NCI-H82 treated with DMSO at 0.1 percent for 48 hours (cell line): ENCODE measurements at regions not wholly inside any gene's neighbourhood (a gene's known extent, or its start where the extent isn't known, plus 50 kb on each side); places are given as distances from the start of the nearest gene placed in this dataset.
A peak's percentile ranks its signal among the peaks of the same experiment; 100 is the strongest.

Source experiments
- DNase-seq: peaks from one replicate; lab custom pipeline; 2025; ENCODE audit not compliant: unreplicated experiment; lab: John Stamatoyannopoulos, UW

DNA sequence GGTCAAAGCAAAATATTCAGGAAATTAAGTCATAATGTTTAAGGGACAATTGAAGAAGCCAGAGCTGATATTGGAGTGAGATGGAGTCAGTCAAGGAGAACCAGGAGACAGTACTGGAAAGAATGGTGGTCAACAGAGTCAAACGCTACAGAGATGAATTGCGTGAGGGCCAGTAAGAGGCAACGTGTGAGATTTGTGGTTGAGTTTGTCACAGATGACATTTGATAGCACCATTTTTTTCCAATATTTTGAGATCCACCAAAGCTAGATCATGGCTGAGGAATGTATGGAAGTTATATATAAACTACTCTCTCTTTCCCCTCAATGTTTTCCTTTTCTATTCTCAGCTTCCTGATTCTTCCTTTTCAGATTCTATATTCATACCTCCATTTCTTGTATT lies 375.1 kb upstream of the ROBO2 start:
- DNase-seq = no peak

DNA sequence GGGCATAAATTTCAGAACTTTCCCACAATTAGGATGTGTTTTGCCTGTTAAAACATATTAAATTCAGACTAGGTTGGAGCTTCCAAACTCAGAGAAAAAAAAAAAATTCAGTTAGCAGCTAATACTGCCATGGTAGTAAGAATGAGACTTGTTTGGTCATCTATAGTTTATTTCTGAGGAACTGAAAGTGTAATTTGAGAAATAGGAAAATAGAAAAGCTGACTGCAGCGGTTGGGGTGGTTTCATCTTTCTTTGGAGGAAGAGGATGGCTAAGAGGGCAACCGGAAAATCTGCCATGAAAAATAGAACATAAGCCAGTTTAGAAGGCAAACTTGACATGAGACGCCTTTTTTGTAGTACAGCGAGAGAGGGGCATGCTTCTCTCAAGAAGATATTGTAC lies 371.2 kb upstream of the ROBO2 start:
- DNase-seq = no peak

- no peak for DNase-seq
Measured at GRCh38 chr3:76669322-76669721, 370.6 kb upstream of the ROBO2 start.

DNA sequence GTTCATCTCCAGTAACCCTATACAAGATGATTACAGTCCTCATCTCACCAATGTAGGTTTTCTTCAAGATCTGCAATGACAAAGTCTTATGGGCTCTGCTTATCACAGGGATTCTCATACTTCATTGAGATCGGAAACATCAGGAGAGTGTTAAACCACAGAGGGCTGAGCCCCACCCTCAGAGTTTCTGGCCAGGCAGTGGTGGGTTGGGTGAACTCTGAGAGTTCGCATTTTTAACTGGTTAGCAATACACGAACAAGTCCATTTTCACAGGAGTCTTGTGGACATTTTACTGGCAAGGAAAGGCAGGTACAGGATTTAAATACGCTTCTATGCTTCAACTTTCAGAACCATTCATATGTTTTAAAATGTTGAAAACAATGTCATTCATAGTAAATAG lies 366.7 kb upstream of the ROBO2 start:
- no peak for DNase-seq

- no peak for DNase-seq
Measured at GRCh38 chr3:76679541-76679940, 360.4 kb upstream of the ROBO2 start.

GRCh38 chr3:76683256-76683655 lies 356.6 kb upstream of the ROBO2 start:
- DNase-seq = no peak

DNA sequence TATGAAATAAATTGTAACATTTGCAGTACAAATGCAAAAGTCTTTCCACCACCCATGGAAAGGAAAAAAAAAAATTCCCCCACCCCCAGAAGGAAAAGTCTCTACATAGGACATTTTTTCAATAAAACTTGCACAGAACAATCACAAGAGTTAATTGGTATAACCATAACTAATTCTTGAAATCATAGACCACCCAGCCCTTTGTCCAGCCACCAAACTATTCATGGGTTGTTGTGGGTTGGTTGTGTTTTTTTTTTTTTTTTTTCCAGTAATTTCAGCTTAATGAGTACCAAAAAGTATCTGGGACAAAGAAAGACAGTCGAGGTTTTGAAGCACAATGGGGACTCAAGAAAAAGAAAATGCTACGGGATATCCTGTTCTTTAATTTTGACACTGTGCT lies 355.0 kb upstream of the ROBO2 start:
- DNase-seq = no peak

GRCh38 chr3:76685858-76686257 lies 354.0 kb upstream of the ROBO2 start:
- no peak for DNase-seq

DNA sequence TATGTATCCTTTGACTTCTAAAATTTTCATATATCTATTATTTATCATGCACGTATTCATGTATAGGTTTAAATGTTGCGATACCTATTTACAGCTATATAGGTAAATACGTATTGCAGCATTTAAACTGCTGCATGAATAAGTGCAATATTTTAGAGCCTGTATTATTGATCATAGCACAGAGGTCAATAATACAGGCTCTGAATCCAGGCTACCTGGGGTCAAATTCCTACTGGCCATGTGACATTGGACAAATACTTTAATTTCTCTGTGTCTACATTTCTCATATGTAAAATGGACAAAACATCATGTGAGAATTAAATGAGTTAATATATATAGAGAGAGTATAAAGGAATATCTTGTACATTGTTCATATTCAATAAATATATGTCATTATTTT lies 352.9 kb upstream of the ROBO2 start:
- DNase-seq = no peak

DNA sequence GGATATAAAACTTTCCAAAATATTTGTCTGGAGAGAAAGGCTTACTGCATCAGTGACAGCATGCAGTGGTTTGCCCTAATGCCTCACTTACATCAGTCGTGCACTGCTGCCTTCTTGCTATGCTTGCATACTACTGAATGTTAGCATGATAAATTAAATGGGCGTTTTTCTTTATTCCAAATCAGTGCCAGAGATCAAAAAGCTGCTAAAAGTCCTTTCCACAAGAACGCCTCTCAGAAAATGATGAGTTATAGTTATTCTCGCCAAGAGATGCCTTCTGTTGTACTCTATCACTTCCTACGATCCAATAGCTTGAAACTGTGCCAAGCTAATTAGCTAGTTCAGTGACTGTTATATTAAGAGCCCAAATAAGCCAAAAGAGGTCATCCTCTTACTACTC lies 345.8 kb upstream of the ROBO2 start:
- peak; percentile 66 for DNase-seq

DNA sequence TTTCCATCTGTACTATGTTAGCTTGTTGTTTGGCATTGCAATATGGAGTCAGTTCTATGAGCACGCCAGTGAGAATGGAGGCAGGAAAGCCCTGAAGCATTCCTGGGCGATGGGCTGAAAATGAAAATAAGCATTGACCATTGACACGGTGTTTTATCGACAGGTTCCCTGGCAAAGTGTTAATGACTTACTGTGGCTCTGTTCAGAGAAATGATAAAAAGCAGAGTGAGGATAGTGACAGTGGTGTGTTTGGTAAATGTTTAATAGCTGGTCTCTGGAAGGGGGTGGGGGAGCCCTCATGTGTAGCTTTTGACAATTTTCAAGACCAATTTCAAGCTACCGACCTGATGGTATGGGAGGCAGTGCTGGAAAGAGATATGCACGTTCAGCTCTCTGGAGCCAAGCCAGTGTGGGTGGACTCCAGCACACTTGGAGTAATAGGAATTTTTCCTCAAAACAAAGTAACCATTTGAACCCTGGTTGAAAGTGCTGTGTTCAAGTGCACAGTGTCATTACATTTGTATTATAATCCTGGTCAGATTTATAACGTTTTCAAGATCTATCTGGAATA lies 341.7 kb upstream of the ROBO2 start:
- DNase-seq = no peak

DNA sequence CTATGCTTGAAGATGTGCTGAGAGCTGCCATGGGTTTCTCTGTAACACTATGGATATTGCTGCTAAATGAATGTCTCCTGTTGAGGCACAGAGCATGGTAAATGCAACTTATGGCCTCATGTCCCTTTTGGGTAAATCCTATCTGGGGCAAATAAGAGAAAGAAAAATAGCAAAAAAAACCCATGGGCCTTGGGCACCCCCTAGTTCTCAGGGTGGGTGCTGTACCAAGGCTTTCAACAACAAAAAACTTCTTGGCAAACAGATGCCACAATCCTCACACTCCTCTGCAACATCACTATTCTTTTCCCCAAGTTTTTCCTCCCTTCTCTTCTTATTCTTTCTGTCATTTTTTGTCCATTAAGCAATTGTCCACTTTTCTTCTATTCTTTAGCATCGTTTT lies 340.1 kb upstream of the ROBO2 start:
- no peak for DNase-seq

DNA sequence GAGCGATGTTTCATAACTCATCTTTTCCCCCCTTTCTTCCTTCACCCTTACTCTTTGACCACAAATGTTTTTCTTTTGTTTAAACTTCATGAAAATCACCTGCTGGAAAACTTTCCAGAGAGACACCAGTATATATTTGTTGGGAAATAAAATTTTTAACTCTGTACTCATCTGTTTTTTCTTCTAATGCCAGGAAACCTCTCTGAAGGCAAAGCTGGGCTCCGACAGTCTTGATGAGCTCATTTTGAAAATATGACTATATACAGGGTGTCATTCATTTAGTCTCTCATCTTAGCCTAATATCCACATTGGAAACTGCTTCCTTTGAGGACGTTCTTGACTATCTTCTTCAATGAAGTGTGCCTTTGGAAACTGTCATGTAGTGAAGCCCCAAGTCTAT lies 339.6 kb upstream of the ROBO2 start:
- no peak for DNase-seq

- no peak for DNase-seq
Measured at GRCh38 chr3:76702676-76703075, 337.2 kb upstream of the ROBO2 start.

- DNase-seq = no peak
Measured at GRCh38 chr3:76715426-76715825, 324.5 kb upstream of the ROBO2 start.

DNA sequence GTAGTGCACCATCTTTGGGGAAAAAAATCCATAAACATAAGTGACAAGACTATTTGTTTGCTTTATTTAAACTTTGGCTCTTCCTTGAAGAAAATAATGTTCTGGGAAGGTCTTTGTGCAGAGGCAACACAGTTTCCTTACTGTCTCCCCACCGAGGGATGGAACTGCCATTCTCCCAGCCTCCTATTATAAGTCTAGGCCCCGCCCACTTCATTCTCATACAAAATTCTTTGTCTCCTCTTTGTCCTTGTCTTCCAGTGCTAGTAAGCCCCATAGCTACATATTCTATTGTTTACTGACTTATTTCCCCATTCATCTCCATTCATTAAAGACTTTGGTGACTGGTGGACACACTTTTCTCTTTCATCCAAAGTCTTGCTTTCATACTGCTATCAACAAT lies 316.5 kb upstream of the ROBO2 start:
- DNase-seq = no peak

DNA sequence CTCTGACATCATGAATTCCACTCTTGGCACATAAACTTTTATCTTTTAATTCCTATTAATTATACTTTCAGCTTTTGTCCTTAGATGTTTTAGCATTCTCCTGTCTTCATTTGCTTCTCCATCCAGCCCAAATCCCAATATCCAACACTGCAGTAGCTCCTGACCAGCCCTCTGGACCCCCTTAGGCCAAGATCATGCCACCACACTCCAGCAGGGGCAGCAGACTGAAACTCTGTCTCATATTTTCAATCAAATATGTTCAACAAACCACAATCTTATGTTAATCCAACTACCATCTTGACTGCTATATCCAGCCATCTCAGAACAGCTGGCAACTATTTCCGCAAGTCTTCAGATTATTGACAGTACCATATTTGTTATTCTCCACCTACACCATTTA lies 315.8 kb upstream of the ROBO2 start:
- DNase-seq = no peak

GRCh38 chr3:76724706-76725105 lies 315.2 kb upstream of the ROBO2 start:
- no peak for DNase-seq

GRCh38 chr3:76726034-76726433 lies 313.9 kb upstream of the ROBO2 start:
- DNase-seq = no peak

DNA sequence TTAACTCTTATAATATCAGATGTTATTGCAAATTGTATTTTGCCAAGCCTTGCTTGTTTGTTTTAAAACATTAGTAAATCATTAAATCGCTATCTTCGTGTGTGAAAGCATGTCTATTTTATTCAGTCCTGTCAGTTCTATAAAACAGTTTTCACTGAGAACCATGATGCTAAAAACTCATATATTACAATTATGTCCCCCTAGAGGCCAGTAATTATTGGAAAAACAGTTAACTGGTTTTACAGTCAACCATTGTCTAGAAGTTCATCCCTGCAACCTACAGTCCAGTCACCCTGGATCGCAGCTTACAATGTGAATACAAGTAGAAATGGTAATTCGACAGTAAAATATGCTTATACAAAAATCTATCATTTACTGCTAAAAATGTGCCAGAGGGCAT lies 311.5 kb upstream of the ROBO2 start:
- DNase-seq = no peak

DNA sequence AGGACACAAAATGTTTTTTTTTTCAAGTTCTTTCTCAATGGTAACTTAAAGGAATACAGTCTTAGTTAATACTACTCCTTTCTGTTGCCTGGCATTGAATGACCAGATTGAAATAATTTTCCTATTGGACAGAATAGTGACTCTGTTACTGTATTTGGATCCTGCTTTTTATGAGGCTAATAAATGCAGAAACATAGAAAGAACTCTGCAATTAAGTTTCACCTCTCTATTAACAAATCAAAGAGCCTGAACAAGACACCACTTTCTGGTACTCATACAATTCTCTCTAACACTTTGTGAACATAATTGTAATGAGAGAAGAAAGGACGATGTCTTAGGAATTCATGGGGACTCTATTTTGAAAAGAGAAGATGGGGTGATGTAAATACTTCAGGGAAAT lies 308.4 kb upstream of the ROBO2 start:
- no peak for DNase-seq

GRCh38 chr3:76733073-76733759 lies 306.7 kb upstream of the ROBO2 start:
- DNase-seq = no peak

DNA sequence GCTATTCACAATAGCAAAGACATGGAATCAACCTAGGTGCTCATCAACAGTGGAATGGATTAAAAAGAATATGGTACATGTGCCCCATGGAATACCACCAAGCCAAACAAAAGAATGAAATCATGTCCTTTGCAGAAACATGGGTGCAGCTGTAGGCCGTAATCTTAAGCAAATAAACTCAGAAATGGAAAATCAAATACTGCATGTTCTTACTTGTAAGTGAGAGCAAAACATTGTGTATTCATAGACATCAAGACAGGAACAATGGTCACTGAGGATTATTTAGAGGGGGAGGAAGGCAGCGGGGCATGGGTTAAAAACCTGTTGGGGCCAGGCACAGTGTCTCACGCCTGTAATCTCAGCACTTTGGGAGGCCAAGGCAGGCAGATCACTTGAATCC lies 304.7 kb upstream of the ROBO2 start:
- DNase-seq = no peak
